Mammary epithelial cell (primary cell): ENCODE measurements at regions not wholly inside any gene's neighbourhood (a gene's known extent, or its start where the extent isn't known, plus 50 kb on each side); places are given as distances from the start of the nearest gene placed in this dataset.

Experiments
- EZH2 ChIP-seq: IDR thresholded peaks from 2 replicates; pipeline ENCODE4 v1.6.1; 2012; ENCODE audit warnings: low read length, inconsistent platforms, borderline replicate concordance
- TF ChIP-seq, protein P1 (sequence below), 2 donors: IDR thresholded peaks in 1 of 2; conservative IDR thresholded peaks in 1 of 2; 2 replicates each; pipeline ENCODE4 v1.5.1; 2011 to 2012; ENCODE audit warnings: inconsistent platforms in 2 of 2, low read length in 2 of 2, mild to moderate bottlenecking in 2 of 2, control low read depth in 1 of 2, low read depth in 1 of 2; ENCODE audit not compliant: insufficient read depth in 1 of 2; ENCODE audit errors: extremely low read depth in 1 of 2

DNA sequence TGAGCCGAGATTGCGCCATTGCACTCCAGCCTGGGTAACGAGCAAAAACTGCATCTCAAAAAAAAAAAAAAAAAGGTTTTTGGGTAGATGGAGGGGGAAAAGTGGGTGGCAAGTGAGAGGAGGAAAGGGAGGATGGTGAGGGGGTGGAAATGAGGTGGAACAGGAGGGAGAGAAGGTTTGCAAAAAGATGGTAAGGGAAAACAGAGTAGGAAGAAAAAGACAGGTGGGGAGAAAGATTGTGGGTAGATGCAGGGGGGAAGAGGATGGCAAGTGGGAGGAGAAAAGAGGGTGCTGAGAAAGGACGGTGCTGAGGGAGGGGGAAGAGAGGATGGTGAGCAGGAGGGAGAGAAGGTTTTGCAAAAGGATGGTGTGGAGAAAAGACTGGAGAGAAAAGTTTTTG, 57.8 kb upstream of the C1QTNF9B start:
- TF ChIP-seq, protein P1, sequence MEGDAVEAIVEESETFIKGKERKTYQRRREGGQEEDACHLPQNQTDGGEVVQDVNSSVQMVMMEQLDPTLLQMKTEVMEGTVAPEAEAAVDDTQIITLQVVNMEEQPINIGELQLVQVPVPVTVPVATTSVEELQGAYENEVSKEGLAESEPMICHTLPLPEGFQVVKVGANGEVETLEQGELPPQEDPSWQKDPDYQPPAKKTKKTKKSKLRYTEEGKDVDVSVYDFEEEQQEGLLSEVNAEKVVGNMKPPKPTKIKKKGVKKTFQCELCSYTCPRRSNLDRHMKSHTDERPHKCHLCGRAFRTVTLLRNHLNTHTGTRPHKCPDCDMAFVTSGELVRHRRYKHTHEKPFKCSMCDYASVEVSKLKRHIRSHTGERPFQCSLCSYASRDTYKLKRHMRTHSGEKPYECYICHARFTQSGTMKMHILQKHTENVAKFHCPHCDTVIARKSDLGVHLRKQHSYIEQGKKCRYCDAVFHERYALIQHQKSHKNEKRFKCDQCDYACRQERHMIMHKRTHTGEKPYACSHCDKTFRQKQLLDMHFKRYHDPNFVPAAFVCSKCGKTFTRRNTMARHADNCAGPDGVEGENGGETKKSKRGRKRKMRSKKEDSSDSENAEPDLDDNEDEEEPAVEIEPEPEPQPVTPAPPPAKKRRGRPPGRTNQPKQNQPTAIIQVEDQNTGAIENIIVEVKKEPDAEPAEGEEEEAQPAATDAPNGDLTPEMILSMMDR (conservative IDR thresholded peaks at IDR 0.05 in 1 of 2, IDR thresholded peaks at IDR 0.05 in 1 of 2; ENCODE audit: extremely low read depth in 1 of 2, insufficient read depth in 1 of 2, low read depth in 1 of 2, low read length in 2 of 2), result no peak
- no peak for TF ChIP-seq EZH2
